Panc1 (cell line): ENCODE measurements at regions not wholly inside any gene's neighbourhood (a gene's known extent, or its start where the extent isn't known, plus 50 kb on each side); places are given as distances from the start of the nearest gene placed in this dataset.

Source experiments
- ATAC-seq: fragments of 200-7000 bp; cut with Tn5 transposase; 2 replicates; pipeline ENCODE4 v1.9.1; 2020; ENCODE audit warnings: mild to moderate bottlenecking, moderate library complexity
- BruUV-seq: library from RNA; stranded (reverse); fragments of 400-500 nt; replicated peaks from 2 replicates; lab custom pipeline; 2021; lab: Mats Ljungman, UMichigan
- CTCF ChIA-PET: fragments of 300-600 bp; sonication (Branson Sonifier 250); formaldehyde crosslinking; loops from one replicate; lab custom pipeline; 2022; ENCODE audit warnings: antibody characterized with exemption; lab: Charles Lee
- POLR2A ChIA-PET: fragments of 300-600 bp; sonication (Branson Sonifier 250); formaldehyde crosslinking; loops from one replicate; lab custom pipeline; 2022; ENCODE audit warnings: antibody characterized with exemption; lab: Charles Lee
- DNase-seq: peaks from one replicate; pipeline ENCODE4 v3.0.0-alpha.2; 2010; ENCODE audit warnings: low read depth, low spot score
- H3K27ac ChIP-seq: 2 replicates; pipeline ENCODE4 v1.5.1; 2011; ENCODE audit warnings: mild to moderate bottlenecking, low read length, inconsistent platforms
- H3K27me3 ChIP-seq: fragments of 200-500 bp; sonication (Bioruptor generic); 2 replicates; pipeline ENCODE4 v1.6.0; 2014; ENCODE audit warnings: low read length, inconsistent platforms; ENCODE audit not compliant: control insufficient read depth, insufficient read depth
- H3K36me3 ChIP-seq: fragments of 200-500 bp; sonication (Bioruptor generic); 2 replicates; pipeline ENCODE4 v1.5.1; 2014; ENCODE audit warnings: inconsistent platforms, mild to moderate bottlenecking, low read length, moderate library complexity; ENCODE audit not compliant: control insufficient read depth, insufficient read depth
- H3K4me1 ChIP-seq: 2 replicates; pipeline ENCODE4 v1.5.1; 2011; ENCODE audit warnings: inconsistent platforms, mild to moderate bottlenecking, low read length, moderate library complexity; ENCODE audit not compliant: control insufficient read depth, insufficient read depth
- H3K4me3 ChIP-seq, 2 experiments: 2 replicates each; pipeline ENCODE4 v1.5.1; 2011 to 2012; ENCODE audit warnings: low read depth in 2 of 2, low read length in 2 of 2, mild to moderate bottlenecking in 2 of 2, inconsistent platforms in 1 of 2, moderate library complexity in 1 of 2
- H3K9me3 ChIP-seq: fragments of 200-500 bp; sonication (Bioruptor generic); 2 replicates; pipeline ENCODE4 v1.5.1; 2014; ENCODE audit warnings: low read depth, mild to moderate bottlenecking, inconsistent platforms, low read length, moderate library complexity; ENCODE audit not compliant: control insufficient read depth, insufficient read depth
- POLR2AphosphoS5 ChIP-seq: IDR thresholded peaks from 2 replicates; pipeline ENCODE4 v1.6.1; 2012; ENCODE audit warnings: mild to moderate bottlenecking, low read depth, low read length, moderate library complexity
- SIN3A ChIP-seq: IDR thresholded peaks from 2 replicates; pipeline ENCODE4 v1.6.1; 2012; ENCODE audit warnings: low read depth, mild to moderate bottlenecking, low read length, moderate library complexity, borderline replicate concordance; ENCODE audit not compliant: insufficient read depth
- TCF7L2 ChIP-seq: IDR thresholded peaks from 2 replicates; pipeline ENCODE4 v1.6.1; 2011; ENCODE audit warnings: mild to moderate bottlenecking, low read depth, low read length, inconsistent platforms
- in situ Hi-C: cut with HindIII; loops from 2 replicates; pipeline ENCODE4 v1.10.0; 2016; ENCODE audit warnings: low sequenced_read_pairs, low pct_unique_long_range_greater_than_20kb
- intact Hi-C: fragments of 100-400 bp; cut with micrococcal nuclease; formaldehyde crosslinking; loops from one replicate; pipeline ENCODE4 v1.10.0; 2022; ENCODE audit not compliant: unreplicated experiment
- TF ChIP-seq, protein P1 (sequence below): fragments of 450-650 bp; IDR thresholded peaks from 2 replicates; pipeline ENCODE4 v1.5.1; 2017; ENCODE audit warnings: mild to moderate bottlenecking
- TF ChIP-seq, protein P2 (sequence below), 2 experiments: IDR thresholded peaks; 2 replicates each; pipeline ENCODE4 v1.6.1; 2011 to 2012; ENCODE audit warnings: low read depth in 2 of 2, control low read depth in 1 of 2, low read length in 1 of 2, mild to moderate bottlenecking in 1 of 2, moderate library complexity in 1 of 2; ENCODE audit not compliant: insufficient read depth in 1 of 2

DNA sequence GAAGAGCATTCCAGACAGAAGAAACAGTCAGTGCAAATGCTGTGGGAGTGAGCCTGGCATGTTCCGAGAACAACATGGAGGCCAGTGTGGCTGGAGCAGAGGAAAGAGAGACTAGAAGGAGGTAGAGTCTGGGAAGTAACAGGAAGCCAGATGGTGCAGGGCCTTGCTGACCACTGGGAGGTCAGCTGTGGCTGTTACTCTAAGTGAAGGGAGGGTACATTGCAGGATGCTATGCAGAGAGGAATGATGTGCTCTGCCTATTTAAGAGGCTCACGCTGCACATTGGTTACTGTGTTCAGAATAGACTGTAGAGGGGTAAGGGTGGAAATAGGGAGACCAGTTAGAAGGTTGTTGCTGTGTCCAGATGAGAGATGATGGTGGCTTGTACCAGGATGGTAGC, 88.6 kb upstream of the CACNA1E start:
- ATAC-seq (no peak), DNase-seq (no peak)
- H3K27ac ChIP-seq = no peak overlapping the region
- POLR2A ChIA-PET = no interaction called here
- no peaks in the 10 kb centered on the region for H3K4me1 ChIP-seq
- no peak overlapping the region for H3K4me3 ChIP-seq
- in situ Hi-C loops (no loop called here), intact Hi-C loops (no loop called here)
- H3K27me3 ChIP-seq = peaks cover 3% of the 10 kb centered on the region
- H3K9me3 ChIP-seq = no peaks in the 10 kb centered on the region
- H3K36me3 ChIP-seq = no peaks in the 10 kb centered on the region
- BruUV-seq = no TSS peak
- TF ChIP-seq TCF7L2 = no peak
- CTCF ChIA-PET = no interaction called here

DNA sequence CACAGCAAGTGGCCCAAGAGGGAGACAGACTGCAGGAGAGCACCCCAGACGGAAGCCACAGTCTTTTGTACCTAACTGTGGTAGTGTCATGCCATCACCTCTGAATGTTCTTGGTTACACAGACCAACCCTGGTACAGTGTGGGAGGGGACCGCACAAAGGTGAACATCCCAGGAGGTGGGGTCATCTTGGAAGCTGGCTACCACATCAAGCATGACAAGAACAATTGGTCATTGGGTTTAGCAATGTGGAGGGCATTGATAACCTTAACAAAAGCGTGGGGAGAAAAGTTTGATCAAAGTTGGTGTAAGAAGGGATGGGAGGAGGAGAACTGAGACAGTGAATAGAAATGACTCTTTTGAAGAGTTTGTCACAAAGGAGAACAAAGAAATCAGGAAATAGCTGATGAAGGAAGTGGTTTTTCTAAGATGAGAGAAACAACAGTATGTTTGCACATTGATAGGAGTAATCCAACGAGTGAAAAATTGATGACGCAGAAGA, 87.1 kb upstream of the CACNA1E start:
- TF ChIP-seq, protein P1, sequence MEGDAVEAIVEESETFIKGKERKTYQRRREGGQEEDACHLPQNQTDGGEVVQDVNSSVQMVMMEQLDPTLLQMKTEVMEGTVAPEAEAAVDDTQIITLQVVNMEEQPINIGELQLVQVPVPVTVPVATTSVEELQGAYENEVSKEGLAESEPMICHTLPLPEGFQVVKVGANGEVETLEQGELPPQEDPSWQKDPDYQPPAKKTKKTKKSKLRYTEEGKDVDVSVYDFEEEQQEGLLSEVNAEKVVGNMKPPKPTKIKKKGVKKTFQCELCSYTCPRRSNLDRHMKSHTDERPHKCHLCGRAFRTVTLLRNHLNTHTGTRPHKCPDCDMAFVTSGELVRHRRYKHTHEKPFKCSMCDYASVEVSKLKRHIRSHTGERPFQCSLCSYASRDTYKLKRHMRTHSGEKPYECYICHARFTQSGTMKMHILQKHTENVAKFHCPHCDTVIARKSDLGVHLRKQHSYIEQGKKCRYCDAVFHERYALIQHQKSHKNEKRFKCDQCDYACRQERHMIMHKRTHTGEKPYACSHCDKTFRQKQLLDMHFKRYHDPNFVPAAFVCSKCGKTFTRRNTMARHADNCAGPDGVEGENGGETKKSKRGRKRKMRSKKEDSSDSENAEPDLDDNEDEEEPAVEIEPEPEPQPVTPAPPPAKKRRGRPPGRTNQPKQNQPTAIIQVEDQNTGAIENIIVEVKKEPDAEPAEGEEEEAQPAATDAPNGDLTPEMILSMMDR = no peak
- TF ChIP-seq POLR2AphosphoS5 (no peak), SIN3A (no peak), TCF7L2 (no peak)
- TF ChIP-seq, protein P2, sequence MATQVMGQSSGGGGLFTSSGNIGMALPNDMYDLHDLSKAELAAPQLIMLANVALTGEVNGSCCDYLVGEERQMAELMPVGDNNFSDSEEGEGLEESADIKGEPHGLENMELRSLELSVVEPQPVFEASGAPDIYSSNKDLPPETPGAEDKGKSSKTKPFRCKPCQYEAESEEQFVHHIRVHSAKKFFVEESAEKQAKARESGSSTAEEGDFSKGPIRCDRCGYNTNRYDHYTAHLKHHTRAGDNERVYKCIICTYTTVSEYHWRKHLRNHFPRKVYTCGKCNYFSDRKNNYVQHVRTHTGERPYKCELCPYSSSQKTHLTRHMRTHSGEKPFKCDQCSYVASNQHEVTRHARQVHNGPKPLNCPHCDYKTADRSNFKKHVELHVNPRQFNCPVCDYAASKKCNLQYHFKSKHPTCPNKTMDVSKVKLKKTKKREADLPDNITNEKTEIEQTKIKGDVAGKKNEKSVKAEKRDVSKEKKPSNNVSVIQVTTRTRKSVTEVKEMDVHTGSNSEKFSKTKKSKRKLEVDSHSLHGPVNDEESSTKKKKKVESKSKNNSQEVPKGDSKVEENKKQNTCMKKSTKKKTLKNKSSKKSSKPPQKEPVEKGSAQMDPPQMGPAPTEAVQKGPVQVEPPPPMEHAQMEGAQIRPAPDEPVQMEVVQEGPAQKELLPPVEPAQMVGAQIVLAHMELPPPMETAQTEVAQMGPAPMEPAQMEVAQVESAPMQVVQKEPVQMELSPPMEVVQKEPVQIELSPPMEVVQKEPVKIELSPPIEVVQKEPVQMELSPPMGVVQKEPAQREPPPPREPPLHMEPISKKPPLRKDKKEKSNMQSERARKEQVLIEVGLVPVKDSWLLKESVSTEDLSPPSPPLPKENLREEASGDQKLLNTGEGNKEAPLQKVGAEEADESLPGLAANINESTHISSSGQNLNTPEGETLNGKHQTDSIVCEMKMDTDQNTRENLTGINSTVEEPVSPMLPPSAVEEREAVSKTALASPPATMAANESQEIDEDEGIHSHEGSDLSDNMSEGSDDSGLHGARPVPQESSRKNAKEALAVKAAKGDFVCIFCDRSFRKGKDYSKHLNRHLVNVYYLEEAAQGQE (IDR thresholded peaks at IDR 0.05; ENCODE audit: insufficient read depth in 1 of 2, low read depth in 2 of 2, low read length in 1 of 2) = no peak
- H3K36me3 ChIP-seq = no peaks in the 10 kb centered on the region
- H3K4me1 ChIP-seq = no peaks in the 10 kb centered on the region
- DNase-seq (no peak), ATAC-seq (no peak)
- H3K9me3 ChIP-seq = no peaks in the 10 kb centered on the region
- POLR2A ChIA-PET = no interaction called here
- CTCF ChIA-PET = no interaction called here
- peaks cover 3% of the 10 kb centered on the region for H3K27me3 ChIP-seq
- in situ Hi-C loops (no loop called here), intact Hi-C loops (no loop called here)
- H3K4me3 ChIP-seq = no peak overlapping the region
- no TSS peak for BruUV-seq
- H3K27ac ChIP-seq = no peak overlapping the region

DNA sequence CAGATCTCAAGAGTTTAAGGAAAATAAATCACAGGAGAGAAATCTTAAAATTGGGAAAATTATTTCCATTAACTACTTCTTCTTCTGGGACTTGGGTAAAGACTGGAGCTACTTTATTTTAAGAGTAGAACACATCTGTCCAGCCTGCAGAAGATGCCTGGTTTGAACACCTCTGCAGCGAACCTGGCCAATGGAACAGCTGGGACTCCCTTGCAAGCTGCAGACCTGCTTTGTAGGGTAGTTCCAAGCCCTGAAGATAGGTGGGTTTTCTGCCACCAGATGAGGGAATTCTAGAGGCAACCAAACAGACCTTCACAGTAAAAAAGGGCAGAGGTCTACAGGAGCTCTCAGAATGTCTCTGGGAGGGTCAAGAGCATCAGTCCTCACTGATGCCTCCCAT, 86.5 kb upstream of the CACNA1E start:
- no TSS peak for BruUV-seq
- POLR2A ChIA-PET = no interaction called here
- Histone ChIP-seq H3K4me1 (no peaks in the 10 kb centered on the region), H3K4me3 (no peak overlapping the region), H3K27me3 (peaks cover 3% of the 10 kb centered on the region), H3K9me3 (no peaks in the 10 kb centered on the region), H3K36me3 (no peaks in the 10 kb centered on the region), H3K27ac (no peak overlapping the region)
- intact Hi-C loops (no loop called here), in situ Hi-C loops (no loop called here)
- CTCF ChIA-PET = interaction anchor here (0.7 kb wide), 1 partner anchor 143 kb away, joined by 3 read pairs; no protein-coding TSS in a partner anchor
- ATAC-seq (no peak), DNase-seq (no peak)
- TF ChIP-seq SIN3A = no peak
- no peak for TF ChIP-seq TCF7L2
- TF ChIP-seq, protein P2 (IDR thresholded peaks at IDR 0.05; ENCODE audit: insufficient read depth in 1 of 2, low read depth in 2 of 2, low read length in 1 of 2) = no peak
- TF ChIP-seq POLR2AphosphoS5 = no peak
- TF ChIP-seq, protein P1 = no peak
